ENCODE measurements at regions not wholly inside any gene's neighbourhood (a gene's known extent, or its start where the extent isn't known, plus 50 kb on each side); places are given as distances from the start of the nearest gene placed in this dataset.

DNA sequence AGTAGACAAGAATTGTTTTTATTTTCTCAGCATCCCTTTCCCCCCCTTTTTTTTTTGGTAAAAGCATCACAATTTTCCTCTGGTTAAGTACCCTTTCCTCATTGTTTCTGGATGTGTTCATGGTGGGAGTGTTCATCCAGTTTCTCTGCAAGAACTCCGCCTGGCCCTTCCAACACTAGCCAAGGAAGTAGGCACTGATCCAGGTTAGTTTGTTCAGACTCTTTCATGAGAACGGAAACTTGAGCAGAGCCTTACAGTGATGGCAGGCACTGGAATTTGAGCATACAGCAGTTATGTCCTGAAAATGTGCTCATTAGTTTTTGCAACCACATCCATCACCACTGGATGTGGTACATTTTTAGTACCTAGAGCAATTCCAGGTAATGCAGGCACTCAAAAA is 336.1 kb upstream of the BOD1L1 start:
- Histone ChIP-seq H4K20me1 (ENCODE audit: control insufficient read depth, insufficient read depth, low read depth, low read length) (no peaks in the 10 kb centered on the region), H3K4me1 (ENCODE audit: control insufficient read depth, low read length) (no peaks in the 10 kb centered on the region), H3K4me3 (ENCODE audit: low read length) (no peak overlapping the region), H3K27ac (ENCODE audit: low read depth, low read length) (no peak overlapping the region), H3K9me3 (ENCODE audit: control insufficient read depth, insufficient read depth, low read length) (no peaks in the 10 kb centered on the region), H3K27me3 (ENCODE audit: control insufficient read depth, low read length) (no peaks in the 10 kb centered on the region), H3K9me2 (replicated peaks; ENCODE audit: control insufficient read depth, low read length) (no peaks in the 10 kb centered on the region), H3F3A (ENCODE audit: control insufficient read depth, insufficient read depth) (no peaks in the 10 kb centered on the region), H3K79me2 (ENCODE audit: control insufficient read depth, low read length) (no peaks in the 10 kb centered on the region), H3K36me3 (ENCODE audit: control insufficient read depth, low read length) (no peaks in the 10 kb centered on the region), H3K4me2 (ENCODE audit: low read length) (no peak overlapping the region)
- TF ChIP-seq EZH2phosphoT487 (IDR thresholded peaks at IDR 0.05; ENCODE audit: borderline replicate concordance, low read length), result no peak
- TF ChIP-seq, protein P1, sequence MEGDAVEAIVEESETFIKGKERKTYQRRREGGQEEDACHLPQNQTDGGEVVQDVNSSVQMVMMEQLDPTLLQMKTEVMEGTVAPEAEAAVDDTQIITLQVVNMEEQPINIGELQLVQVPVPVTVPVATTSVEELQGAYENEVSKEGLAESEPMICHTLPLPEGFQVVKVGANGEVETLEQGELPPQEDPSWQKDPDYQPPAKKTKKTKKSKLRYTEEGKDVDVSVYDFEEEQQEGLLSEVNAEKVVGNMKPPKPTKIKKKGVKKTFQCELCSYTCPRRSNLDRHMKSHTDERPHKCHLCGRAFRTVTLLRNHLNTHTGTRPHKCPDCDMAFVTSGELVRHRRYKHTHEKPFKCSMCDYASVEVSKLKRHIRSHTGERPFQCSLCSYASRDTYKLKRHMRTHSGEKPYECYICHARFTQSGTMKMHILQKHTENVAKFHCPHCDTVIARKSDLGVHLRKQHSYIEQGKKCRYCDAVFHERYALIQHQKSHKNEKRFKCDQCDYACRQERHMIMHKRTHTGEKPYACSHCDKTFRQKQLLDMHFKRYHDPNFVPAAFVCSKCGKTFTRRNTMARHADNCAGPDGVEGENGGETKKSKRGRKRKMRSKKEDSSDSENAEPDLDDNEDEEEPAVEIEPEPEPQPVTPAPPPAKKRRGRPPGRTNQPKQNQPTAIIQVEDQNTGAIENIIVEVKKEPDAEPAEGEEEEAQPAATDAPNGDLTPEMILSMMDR (IDR thresholded peaks at IDR 0.05; ENCODE audit: low read depth, low read length, poor library complexity, severe bottlenecking), result no peak

DNA sequence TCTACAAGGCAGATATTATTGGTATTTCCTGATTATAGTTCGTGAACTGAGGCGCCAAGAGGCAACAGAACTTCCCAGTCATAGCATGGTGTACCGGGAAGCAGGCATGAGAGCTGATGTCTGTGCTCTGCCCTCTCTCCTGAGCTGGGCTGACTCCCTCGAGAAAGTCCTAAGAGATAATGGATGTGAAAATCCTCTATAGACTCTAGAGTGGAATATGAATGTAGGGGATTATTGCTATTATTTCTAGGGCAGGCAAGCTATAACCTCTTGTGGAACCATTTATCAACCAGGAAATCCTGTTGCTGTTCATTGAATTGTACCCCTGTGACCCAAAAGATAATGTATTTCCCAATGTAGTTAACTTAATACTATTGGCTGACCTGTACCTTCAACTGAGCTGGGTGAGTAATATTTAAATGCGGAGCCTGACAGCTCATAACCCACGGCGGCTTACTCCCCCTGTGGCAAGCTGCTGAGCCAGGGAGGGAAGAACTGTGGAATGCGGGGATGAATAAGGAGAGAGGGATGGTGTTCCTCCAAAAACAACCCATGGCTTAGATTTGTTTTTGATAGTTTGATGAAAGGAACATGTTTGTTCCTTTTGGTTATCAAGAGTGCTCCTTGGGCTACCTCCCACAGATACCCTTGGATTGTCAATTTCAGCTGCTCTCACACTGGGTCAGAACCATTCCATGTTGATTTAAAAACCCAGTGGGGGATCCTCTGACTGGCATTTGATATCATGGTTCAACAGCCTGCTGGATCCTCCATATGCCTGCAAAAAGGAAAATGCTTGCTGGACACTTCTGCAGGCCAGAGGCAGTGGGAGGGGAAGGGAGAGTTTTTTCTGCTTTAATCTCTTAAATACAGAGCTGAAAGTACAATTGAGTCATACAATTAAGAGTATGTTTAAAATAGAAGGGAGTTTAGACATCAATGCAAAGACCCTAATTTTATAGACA is 339.0 kb upstream of the BOD1L1 start:
- no peaks in the 10 kb centered on the region for H4K20me1 ChIP-seq (ENCODE audit: control insufficient read depth, insufficient read depth, low read depth, low read length)
- TF ChIP-seq EZH2phosphoT487 (IDR thresholded peaks at IDR 0.05; ENCODE audit: borderline replicate concordance, low read length), result no peak
- TF ChIP-seq, protein P1 (IDR thresholded peaks at IDR 0.05; ENCODE audit: low read depth, low read length, poor library complexity, severe bottlenecking), result no peak
- no peak overlapping the region for H3K4me3 ChIP-seq (ENCODE audit: low read length)
- H3K4me2 ChIP-seq (ENCODE audit: low read length), result no peak overlapping the region
- H3K36me3 ChIP-seq (ENCODE audit: control insufficient read depth, low read length), result no peaks in the 10 kb centered on the region
- no peak overlapping the region for H3K27ac ChIP-seq (ENCODE audit: low read depth, low read length)
- H3K79me2 ChIP-seq (ENCODE audit: control insufficient read depth, low read length), result no peaks in the 10 kb centered on the region
- no peaks in the 10 kb centered on the region for H3K9me2 ChIP-seq (replicated peaks; ENCODE audit: control insufficient read depth, low read length)
- H3K4me1 ChIP-seq (ENCODE audit: control insufficient read depth, low read length), result no peaks in the 10 kb centered on the region
- no peaks in the 10 kb centered on the region for H3F3A ChIP-seq (ENCODE audit: control insufficient read depth, insufficient read depth)
- H3K9me3 ChIP-seq (ENCODE audit: control insufficient read depth, insufficient read depth, low read length), result no peaks in the 10 kb centered on the region
- no peaks in the 10 kb centered on the region for H3K27me3 ChIP-seq (ENCODE audit: control insufficient read depth, low read length)

DNA sequence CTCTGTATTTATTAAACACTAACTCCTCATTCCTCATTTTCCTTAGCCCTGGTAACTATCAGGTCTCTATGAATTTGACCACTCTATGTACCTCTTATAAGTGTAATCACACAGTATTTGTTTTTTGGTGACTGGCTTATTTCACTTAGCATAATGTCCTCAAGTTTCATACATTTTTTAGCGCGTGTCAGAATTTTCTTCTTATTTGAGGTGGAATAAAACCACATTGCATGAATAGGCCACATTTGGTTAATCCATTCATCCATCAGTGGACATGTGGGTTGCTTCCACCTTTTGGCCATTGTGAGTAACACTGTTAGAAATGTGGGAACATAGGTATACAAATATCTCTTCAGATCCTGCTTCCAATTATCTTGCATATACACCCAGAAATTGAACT is 341.2 kb upstream of the BOD1L1 start:
- H3K9me3 ChIP-seq (ENCODE audit: control insufficient read depth, insufficient read depth, low read length), result no peaks in the 10 kb centered on the region
- TF ChIP-seq, protein P1 (IDR thresholded peaks at IDR 0.05; ENCODE audit: low read depth, low read length, poor library complexity, severe bottlenecking), result no peak
- no peak for TF ChIP-seq EZH2phosphoT487 (IDR thresholded peaks at IDR 0.05; ENCODE audit: borderline replicate concordance, low read length)
- H3K36me3 ChIP-seq (ENCODE audit: control insufficient read depth, low read length), result no peaks in the 10 kb centered on the region
- no peaks in the 10 kb centered on the region for H3K27me3 ChIP-seq (ENCODE audit: control insufficient read depth, low read length)
- no peaks in the 10 kb centered on the region for H3K9me2 ChIP-seq (replicated peaks; ENCODE audit: control insufficient read depth, low read length)
- H3K79me2 ChIP-seq (ENCODE audit: control insufficient read depth, low read length), result no peaks in the 10 kb centered on the region
- no peak overlapping the region for H3K27ac ChIP-seq (ENCODE audit: low read depth, low read length)
- no peaks in the 10 kb centered on the region for H3K4me1 ChIP-seq (ENCODE audit: control insufficient read depth, low read length)
- H3K4me2 ChIP-seq (ENCODE audit: low read length), result no peak overlapping the region
- H3K4me3 ChIP-seq (ENCODE audit: low read length), result no peak overlapping the region
- no peaks in the 10 kb centered on the region for H4K20me1 ChIP-seq (ENCODE audit: control insufficient read depth, insufficient read depth, low read depth, low read length)
- H3F3A ChIP-seq (ENCODE audit: control insufficient read depth, insufficient read depth), result no peaks in the 10 kb centered on the region

Data from DOHH2 (cell line).